22Rv1 (cell line): ENCODE measurements at regions not wholly inside any gene's neighbourhood (a gene's known extent, or its start where the extent isn't known, plus 50 kb on each side); places are given as distances from the start of the nearest gene placed in this dataset.
"Not testable (repeated sequence)": the region's sequence is repeated elsewhere in the genome, so short reads cannot be mapped to it uniquely, and the experiment has no call there.

Experiments used
- H3K27ac ChIP-seq: fragments of 450-650 bp; 2 replicates; pipeline ENCODE4 v1.5.1; 2017
- ZFX ChIP-seq: fragments of 450-650 bp; IDR thresholded peaks from 2 replicates; pipeline ENCODE4 v1.6.1; 2017; ENCODE audit warnings: antibody characterized with exemption, borderline replicate concordance
- TF ChIP-seq, protein P1 (sequence below): fragments of 450-650 bp; IDR thresholded peaks from 2 replicates; pipeline ENCODE4 v1.5.1; 2017; ENCODE audit warnings: mild to moderate bottlenecking

DNA sequence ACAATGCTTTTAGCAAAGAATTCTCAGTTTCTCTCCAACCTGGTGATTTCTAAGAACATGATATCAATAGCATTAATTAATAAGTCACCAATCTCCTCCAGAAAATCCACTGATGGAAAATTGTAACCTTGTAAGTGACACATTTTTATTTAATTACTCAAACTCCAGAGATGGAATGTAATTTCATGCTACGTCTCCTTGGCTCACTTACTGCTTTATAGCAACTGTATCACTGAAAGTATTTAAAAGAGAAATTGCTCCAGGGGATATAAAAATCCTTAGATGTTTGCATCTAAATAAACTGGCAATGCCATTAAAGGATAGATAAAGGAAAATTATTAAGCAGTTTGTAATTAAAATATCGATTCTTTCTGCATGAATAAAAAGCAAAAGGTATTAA, 325.4 kb downstream of the TSN start:
- TF ChIP-seq, protein P1, sequence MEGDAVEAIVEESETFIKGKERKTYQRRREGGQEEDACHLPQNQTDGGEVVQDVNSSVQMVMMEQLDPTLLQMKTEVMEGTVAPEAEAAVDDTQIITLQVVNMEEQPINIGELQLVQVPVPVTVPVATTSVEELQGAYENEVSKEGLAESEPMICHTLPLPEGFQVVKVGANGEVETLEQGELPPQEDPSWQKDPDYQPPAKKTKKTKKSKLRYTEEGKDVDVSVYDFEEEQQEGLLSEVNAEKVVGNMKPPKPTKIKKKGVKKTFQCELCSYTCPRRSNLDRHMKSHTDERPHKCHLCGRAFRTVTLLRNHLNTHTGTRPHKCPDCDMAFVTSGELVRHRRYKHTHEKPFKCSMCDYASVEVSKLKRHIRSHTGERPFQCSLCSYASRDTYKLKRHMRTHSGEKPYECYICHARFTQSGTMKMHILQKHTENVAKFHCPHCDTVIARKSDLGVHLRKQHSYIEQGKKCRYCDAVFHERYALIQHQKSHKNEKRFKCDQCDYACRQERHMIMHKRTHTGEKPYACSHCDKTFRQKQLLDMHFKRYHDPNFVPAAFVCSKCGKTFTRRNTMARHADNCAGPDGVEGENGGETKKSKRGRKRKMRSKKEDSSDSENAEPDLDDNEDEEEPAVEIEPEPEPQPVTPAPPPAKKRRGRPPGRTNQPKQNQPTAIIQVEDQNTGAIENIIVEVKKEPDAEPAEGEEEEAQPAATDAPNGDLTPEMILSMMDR: no peak
- no peak for TF ChIP-seq ZFX
- H3K27ac ChIP-seq: no peak overlapping the region

DNA sequence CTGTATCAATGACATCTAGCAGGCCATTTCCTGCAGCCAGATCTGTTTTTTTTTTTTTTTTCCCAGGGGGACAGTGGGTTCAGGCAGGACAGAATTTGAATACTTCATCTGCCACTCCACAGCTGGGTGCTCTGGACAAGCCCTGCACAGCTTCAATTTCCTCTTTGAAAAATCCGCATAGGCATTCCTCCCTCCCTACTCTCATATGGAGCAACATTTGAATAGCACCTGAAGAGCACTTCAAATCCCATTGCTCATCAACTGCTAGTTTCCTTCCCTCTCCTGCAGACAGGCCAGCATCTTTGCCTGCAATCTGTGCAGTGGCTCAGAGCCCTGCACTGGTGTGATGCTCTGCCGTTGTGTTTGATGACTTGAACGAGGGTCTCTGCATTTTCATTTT, 326.3 kb downstream of the TSN start:
- TF ChIP-seq, protein P1: no peak
- TF ChIP-seq ZFX: no peak
- no peak overlapping the region for H3K27ac ChIP-seq

DNA sequence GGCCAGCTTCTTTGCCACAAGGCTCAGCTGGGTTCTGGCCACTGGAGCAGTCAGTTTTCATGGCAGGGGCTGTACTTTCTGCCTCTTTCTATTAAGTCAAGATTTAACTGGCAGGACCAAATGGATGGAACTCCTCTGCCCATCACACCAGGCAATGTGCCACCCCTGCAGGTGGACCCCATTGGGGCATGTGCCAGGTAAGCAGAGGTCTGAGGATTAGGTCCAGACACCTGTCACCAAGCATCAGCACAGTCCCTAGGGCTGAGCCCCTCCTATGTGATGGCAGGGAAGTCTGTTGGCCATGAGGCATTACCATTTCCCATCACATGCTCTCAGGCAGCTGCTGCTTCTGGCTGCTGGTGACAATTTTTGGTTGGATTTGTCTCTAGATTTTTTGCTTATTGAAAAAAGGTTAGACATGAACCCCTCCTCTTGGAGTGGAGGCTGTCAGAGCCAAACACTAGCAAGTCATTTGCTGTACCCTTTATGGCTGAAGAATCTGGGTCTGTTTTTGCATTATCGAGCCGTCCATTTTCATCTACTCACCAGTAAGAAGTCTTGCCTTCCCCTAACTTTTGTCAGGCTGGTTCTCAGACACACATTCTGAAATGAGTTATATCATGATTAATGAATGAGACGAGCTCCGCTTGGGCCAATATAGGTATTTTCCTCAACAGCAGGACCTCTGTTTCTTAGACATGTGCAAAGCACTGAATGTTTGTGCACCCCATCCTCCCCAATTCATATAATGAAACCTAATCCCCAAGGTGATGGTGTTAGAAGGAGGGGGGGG, 328.0 kb downstream of the TSN start:
- no peak overlapping the region for H3K27ac ChIP-seq
- TF ChIP-seq ZFX: no peak
- TF ChIP-seq, protein P1: no peak

DNA sequence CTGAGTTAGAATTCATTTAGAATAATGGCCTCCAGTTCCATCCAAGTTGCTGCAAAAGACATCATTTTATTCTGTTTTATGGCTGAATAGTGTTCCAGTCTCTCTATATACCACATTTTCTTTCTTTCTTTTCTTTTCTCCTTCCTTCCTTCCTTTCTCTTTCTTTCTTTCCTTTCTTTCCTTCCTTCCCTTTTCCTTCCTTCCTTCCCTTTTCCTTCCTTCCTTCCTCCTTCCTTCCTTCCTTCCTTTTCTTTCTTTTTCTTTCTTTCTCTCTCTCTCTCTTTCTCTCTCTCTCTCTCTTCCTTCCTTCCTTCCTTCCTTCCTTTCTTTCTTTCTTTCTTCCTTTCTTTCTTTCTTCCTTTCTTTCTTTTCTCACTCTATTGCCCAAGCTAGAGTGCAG, 330.2 kb downstream of the TSN start:
- not testable (repeated sequence) for H3K27ac ChIP-seq

DNA sequence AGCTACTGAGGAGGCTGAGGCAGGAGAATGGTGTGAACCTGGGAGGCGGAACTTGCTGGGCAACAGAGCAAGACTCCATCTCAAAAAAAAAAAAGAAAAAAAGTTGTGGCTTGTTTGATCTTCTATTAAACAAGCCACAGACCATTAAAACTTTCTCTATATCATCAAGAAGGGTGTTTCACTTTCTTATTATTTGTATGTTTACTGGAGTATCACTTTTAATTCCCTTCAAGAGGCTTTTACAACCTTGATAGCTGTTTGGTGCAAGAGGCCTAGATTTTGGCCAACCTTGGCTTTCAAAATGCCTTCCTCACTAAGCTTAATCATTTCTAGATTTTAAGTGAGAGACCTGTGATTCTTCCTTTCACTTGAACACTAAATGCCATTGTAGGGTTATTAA, 339.1 kb downstream of the TSN start:
- no peak overlapping the region for H3K27ac ChIP-seq
- no peak for TF ChIP-seq ZFX
- TF ChIP-seq, protein P1: no peak

DNA sequence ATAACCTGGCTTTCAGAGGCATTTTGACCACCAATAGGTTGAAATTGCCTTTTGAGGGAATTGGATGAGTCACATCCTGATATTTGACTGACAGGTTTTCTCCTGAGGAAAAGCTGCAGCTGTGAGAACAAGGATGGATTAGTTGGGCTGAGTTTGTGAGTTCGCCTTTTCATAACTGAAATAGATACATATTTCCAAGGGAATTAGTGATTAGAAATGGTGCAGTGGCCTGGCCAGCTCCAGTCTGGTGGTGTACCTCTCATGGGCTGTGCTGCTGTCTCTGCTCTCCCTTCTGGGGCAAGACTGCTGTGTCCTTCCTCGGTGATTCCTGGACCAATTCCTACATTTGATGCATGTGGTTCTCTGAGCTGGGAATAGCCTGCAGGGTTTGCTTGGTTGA, 341.3 kb downstream of the TSN start:
- TF ChIP-seq, protein P1: no peak
- no peak for TF ChIP-seq ZFX
- H3K27ac ChIP-seq: no peak overlapping the region

DNA sequence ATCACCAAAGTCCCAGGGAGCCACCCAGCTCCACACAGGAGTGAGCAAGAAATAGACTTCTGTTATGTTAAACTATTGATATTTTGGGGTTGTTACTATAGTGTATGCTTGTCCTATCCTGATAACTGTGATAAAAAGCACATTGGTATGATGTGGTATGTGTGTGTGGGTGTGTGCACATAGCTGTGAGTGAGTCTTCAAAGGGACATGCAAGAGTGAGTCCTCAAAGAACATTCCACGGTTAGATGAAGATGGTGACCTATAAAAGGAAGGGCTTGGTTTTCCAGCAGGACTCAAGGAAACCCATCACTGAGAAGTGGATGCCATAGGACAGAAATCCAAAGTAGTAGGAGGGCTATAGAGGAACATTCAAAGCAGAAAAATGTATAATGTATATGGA, 342.9 kb downstream of the TSN start:
- H3K27ac ChIP-seq: no peak overlapping the region
- TF ChIP-seq, protein P1: no peak
- no peak for TF ChIP-seq ZFX

DNA sequence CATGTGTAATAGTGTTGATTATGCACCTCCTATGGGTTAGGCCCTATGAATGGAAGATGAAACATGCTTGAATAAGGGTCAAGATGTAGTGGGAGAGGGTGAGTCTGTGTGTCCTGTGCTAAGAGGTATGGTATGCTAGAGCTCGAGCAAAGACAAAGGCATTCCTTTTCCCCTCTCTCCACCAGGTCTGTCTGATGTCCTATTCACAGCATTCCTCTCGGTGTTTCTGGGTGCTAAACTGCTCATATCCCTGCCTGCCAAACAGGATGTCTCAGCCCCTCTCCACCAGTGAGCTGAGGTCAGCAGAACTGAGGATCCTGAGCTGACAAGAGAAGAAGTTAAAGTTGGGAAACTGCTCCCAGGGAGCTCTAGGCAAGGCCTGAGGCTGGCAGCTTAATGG, 344.9 kb downstream of the TSN start:
- no peak for TF ChIP-seq ZFX
- TF ChIP-seq, protein P1: no peak
- no peak overlapping the region for H3K27ac ChIP-seq
